Activated CD8-positive, alpha-beta T cell treated with anti-CD3 and anti-CD28 coated beads for 36 hours (primary cell): ENCODE measurements at regions not wholly inside any gene's neighbourhood (a gene's known extent, or its start where the extent isn't known, plus 50 kb on each side); places are given as distances from the start of the nearest gene placed in this dataset.
"Not testable (repeated sequence)": the region's sequence is repeated elsewhere in the genome, so short reads cannot be mapped to it uniquely, and the experiment has no call there.

Experiments used
- ATAC-seq: fragments of 200-7000 bp; cut with Tn5 transposase; one replicate; pipeline ENCODE4 v1.10.0; 2021; ENCODE audit warnings: mild to moderate bottlenecking, moderate library complexity
- CTCF ChIA-PET: fragments of 350-600 bp; sonication (Branson Sonifier 250); formaldehyde crosslinking; loops from one replicate; lab custom pipeline; 2021; ENCODE audit warnings: antibody characterized with exemption; lab: Charles Lee
- POLR2A ChIA-PET: fragments of 350-600 bp; sonication (Branson Sonifier 250); formaldehyde crosslinking; loops from one replicate; lab custom pipeline; 2021; ENCODE audit warnings: antibody characterized with exemption; lab: Charles Lee
- DNase-seq: peaks from one replicate; pipeline ENCODE4 v3.0.0-alpha.2; 2020
- H3K27ac Mint-ChIP-seq: one replicate; pipeline ENCODE4 v1.8.0; 2021; ENCODE audit warnings: mild to moderate bottlenecking, mixed read lengths
- H3K27me3 Mint-ChIP-seq: one replicate; pipeline ENCODE4 v1.8.0; 2021; ENCODE audit warnings: mixed read lengths
- H3K36me3 Mint-ChIP-seq: one replicate; pipeline ENCODE4 v1.8.0; 2021; ENCODE audit warnings: low read depth, mixed read lengths
- H3K4me1 Mint-ChIP-seq: one replicate; pipeline ENCODE4 v1.8.0; 2021; ENCODE audit warnings: low read depth, mixed read lengths
- H3K4me3 Mint-ChIP-seq: one replicate; pipeline ENCODE4 v1.8.0; 2021; ENCODE audit warnings: mild to moderate bottlenecking, moderate library complexity, mixed read lengths
- H3K9me3 Mint-ChIP-seq: one replicate; pipeline ENCODE4 v1.8.0; 2021; ENCODE audit warnings: mixed read lengths
- intact Hi-C: fragments of 100-400 bp; cut with micrococcal nuclease; formaldehyde crosslinking; loops from one replicate; pipeline ENCODE4 v1.10.0; 2022
- TF ChIP-seq, protein P1 (sequence below): fragments of 200-600 bp; IDR thresholded peaks from one replicate; pipeline ENCODE4 v1.8.0; 2022; ENCODE audit warnings: antibody characterized with exemption, mild to moderate bottlenecking

GRCh38 chr11:130560000-130560780 is 111.7 kb downstream of the ADAMTS15 start:
- ChIA-PET POLR2A (no interaction called here), CTCF (no interaction called here)
- Mint-ChIP-seq H3K9me3 (no peaks in the 10 kb centered on the region), H3K27ac (no peak overlapping the region), H3K27me3 (no peaks in the 10 kb centered on the region), H3K4me1 (no peaks in the 10 kb centered on the region), H3K4me3 (no peak overlapping the region), H3K36me3 (no peaks in the 10 kb centered on the region)
- ATAC-seq (no peak), DNase-seq (no peak)
- intact Hi-C loops, result no loop called here
- TF ChIP-seq, protein P1, sequence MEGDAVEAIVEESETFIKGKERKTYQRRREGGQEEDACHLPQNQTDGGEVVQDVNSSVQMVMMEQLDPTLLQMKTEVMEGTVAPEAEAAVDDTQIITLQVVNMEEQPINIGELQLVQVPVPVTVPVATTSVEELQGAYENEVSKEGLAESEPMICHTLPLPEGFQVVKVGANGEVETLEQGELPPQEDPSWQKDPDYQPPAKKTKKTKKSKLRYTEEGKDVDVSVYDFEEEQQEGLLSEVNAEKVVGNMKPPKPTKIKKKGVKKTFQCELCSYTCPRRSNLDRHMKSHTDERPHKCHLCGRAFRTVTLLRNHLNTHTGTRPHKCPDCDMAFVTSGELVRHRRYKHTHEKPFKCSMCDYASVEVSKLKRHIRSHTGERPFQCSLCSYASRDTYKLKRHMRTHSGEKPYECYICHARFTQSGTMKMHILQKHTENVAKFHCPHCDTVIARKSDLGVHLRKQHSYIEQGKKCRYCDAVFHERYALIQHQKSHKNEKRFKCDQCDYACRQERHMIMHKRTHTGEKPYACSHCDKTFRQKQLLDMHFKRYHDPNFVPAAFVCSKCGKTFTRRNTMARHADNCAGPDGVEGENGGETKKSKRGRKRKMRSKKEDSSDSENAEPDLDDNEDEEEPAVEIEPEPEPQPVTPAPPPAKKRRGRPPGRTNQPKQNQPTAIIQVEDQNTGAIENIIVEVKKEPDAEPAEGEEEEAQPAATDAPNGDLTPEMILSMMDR, result no peak

DNA sequence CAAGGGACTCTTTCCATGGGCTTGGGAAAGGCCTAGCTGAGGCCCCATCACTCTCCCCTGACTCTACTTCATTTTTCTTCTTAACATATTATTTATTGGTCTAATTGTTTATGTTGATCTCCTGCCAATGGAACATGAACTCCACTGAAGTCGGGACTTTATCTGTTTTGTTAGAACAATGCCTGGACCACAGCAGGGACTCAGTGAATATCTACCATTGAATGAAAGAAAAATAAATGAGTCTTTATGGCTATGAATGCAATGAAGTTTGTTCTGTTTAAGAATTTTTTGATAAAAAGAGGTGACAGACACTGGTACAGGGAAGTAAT is 112.3 kb downstream of the ADAMTS15 start:
- Mint-ChIP-seq H3K4me1 (no peaks in the 10 kb centered on the region), H3K27ac (no peak overlapping the region), H3K4me3 (no peak overlapping the region), H3K9me3 (no peaks in the 10 kb centered on the region), H3K36me3 (no peaks in the 10 kb centered on the region), H3K27me3 (no peaks in the 10 kb centered on the region)
- ChIA-PET CTCF (no interaction called here), POLR2A (no interaction called here)
- no peak for DNase-seq
- intact Hi-C loops, result no loop called here
- TF ChIP-seq, protein P1, result no peak
- no peak for ATAC-seq

DNA sequence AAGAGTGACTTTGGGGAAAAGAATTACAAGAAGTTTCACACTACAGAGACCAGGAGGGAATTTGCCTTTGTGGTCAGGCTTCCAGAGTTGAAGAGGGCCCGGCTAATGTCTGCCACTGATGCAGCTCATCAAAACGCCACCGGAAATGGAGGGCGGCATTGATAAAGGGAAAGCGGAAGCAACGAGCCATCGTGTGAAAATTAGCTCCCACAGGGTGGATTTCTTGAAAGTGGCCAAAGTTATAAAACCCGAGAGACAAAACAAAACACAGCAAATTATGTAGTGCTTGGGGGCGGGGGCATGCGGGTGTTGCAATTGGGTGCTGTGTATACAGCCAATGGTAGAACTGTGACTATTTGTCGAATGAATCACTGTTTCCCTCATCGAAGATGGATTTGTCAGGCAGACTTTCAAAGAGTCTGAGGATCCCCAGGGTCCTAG is 113.0 kb downstream of the ADAMTS15 start:
- intact Hi-C loops, result no loop called here
- H3K4me3 Mint-ChIP-seq, result no peak overlapping the region
- ATAC-seq (no peak), DNase-seq (no peak)
- TF ChIP-seq, protein P1, result no peak
- POLR2A ChIA-PET, result no interaction called here
- H3K4me1 Mint-ChIP-seq, result no peaks in the 10 kb centered on the region
- H3K9me3 Mint-ChIP-seq, result no peaks in the 10 kb centered on the region
- H3K27ac Mint-ChIP-seq, result no peak overlapping the region
- CTCF ChIA-PET, result no interaction called here
- no peaks in the 10 kb centered on the region for H3K27me3 Mint-ChIP-seq
- H3K36me3 Mint-ChIP-seq, result no peaks in the 10 kb centered on the region

- ChIA-PET CTCF (no interaction called here), POLR2A (no interaction called here)
- Mint-ChIP-seq H3K36me3 (no peaks in the 10 kb centered on the region), H3K4me3 (no peak overlapping the region), H3K9me3 (no peaks in the 10 kb centered on the region), H3K27ac (no peak overlapping the region), H3K27me3 (no peaks in the 10 kb centered on the region), H3K4me1 (no peaks in the 10 kb centered on the region)
- DNase-seq (no peak), ATAC-seq (no peak)
- TF ChIP-seq, protein P1, result no peak
- intact Hi-C loops, result no loop called here
Measured at GRCh38 chr11:130562549-130562948, 114.1 kb downstream of the ADAMTS15 start.

DNA sequence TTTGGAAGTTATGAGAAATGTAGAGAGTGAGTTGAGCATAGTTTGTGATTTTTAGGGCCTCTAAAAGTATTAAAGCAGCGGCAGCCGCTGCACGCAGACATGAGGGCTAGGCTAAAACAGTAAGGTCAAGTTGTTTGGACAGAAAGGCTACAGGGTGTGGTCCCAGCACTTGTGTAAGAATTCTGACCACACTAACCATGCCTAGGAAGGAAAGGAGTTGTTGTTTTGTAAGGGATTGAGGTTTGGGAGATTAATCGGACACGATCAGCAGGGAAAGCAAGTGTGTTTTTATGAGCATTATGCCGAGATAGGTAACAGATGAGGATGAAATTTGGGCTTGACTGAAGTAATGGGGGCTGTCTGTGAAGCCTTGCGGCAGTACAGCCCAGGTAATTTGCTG is 117.9 kb downstream of the ADAMTS15 start:
- intact Hi-C loops, DNase-seq, H3K9me3 Mint-ChIP-seq, H3K27me3 Mint-ChIP-seq, ATAC-seq, H3K4me3 Mint-ChIP-seq, H3K36me3 Mint-ChIP-seq, H3K27ac Mint-ChIP-seq, CTCF ChIA-PET, H3K4me1 Mint-ChIP-seq, POLR2A ChIA-PET: not testable (repeated sequence)
